GM12878 (cell line): ENCODE measurements at regions not wholly inside any gene's neighbourhood (a gene's known extent, or its start where the extent isn't known, plus 50 kb on each side); places are given as distances from the start of the nearest gene placed in this dataset.

Source experiments
- ATAC-seq: fragments of 200-7000 bp; cut with Tn5 transposase; 3 replicates; pipeline ENCODE4 v1.9.1; 2020; ENCODE audit warnings: mild to moderate bottlenecking, moderate library complexity
- BruUV-seq: library from RNA; stranded (reverse); fragments of 400-500 nt; replicated peaks from 2 replicates; lab custom pipeline; 2021; lab: Mats Ljungman, UMichigan
- CTCF ChIA-PET: fragments of 300-600 bp; sonication (Branson Sonifier 250); formaldehyde crosslinking; extraction: SDS; loops from one replicate; lab custom pipeline; 2021; ENCODE audit warnings: inconsistent platforms; lab: Yijun Ruan, JAX
- POLR2A ChIA-PET: fragments of 350-600 bp; formaldehyde crosslinking; extraction: SDS; loops from one replicate; lab custom pipeline; 2021; ENCODE audit warnings: inconsistent platforms; lab: Charles Lee
- RAD21 ChIA-PET: fragments of 300-600 bp; sonication (Branson Sonifier 250); formaldehyde crosslinking; loops from one replicate; lab custom pipeline; 2023; ENCODE audit warnings: antibody characterized with exemption; ENCODE audit not compliant: unreplicated experiment; lab: Charles Lee
- SMC1A ChIA-PET: fragments of 300-600 bp; sonication (Branson Sonifier 250); formaldehyde crosslinking; loops from one replicate; lab custom pipeline; 2023; ENCODE audit not compliant: unreplicated experiment, uncharacterized antibody; lab: Charles Lee
- DNase-seq: peaks from one replicate; pipeline ENCODE4 v3.0.0-alpha.2; 2011; ENCODE audit warnings: low read depth, low spot score
- FAIRE-seq: peaks from 3 replicates; lab custom pipeline; 2011; peaks lifted over from hg19 to GRCh38; lab: Jason Lieb, UNC
- H2AFZ ChIP-seq: 2 replicates; pipeline ENCODE4 v1.6.0; 2011; ENCODE audit warnings: low read depth, low read length, control low read depth; ENCODE audit not compliant: control insufficient read depth
- H3K27ac ChIP-seq: 2 replicates; pipeline ENCODE4 v1.5.1; 2011; ENCODE audit warnings: control low read depth; ENCODE audit not compliant: control insufficient read depth, insufficient read depth
- H3K27me3 ChIP-seq, 2 experiments: replicated peaks in 1 of 2; 2 replicates each; pipeline versions ENCODE4 v1.6.0 to v1.6.1; 2011; ENCODE audit warnings: low read length in 1 of 2; ENCODE audit not compliant: control insufficient read depth in 2 of 2, insufficient read depth in 2 of 2
- H3K36me3 ChIP-seq, 2 experiments: 2 replicates each; pipeline ENCODE4 v1.5.1; 2011; ENCODE audit warnings: low read length in 1 of 2; ENCODE audit not compliant: control insufficient read depth in 2 of 2, insufficient read depth in 2 of 2
- H3K4me1 ChIP-seq: 2 replicates; pipeline ENCODE4 v1.6.1; 2011; ENCODE audit warnings: mild to moderate bottlenecking, low read length, moderate library complexity, mixed read lengths; ENCODE audit not compliant: control insufficient read depth, insufficient read depth
- H3K4me2 ChIP-seq: 2 replicates; pipeline ENCODE4 v1.6.0; 2011; ENCODE audit warnings: control low read depth; ENCODE audit not compliant: control insufficient read depth, insufficient read depth
- H3K4me3 ChIP-seq: fragments of 200-600 bp; sonication (generic); 2 replicates; pipeline ENCODE4 v1.5.1; 2016
- H3K79me2 ChIP-seq: 2 replicates; pipeline ENCODE4 v1.6.0; 2011; ENCODE audit warnings: low read length; ENCODE audit not compliant: control insufficient read depth, insufficient read depth
- H3K9ac ChIP-seq: 2 replicates; pipeline ENCODE4 v1.8.0; 2011; ENCODE audit warnings: low read length, control low read depth, mixed read lengths; ENCODE audit not compliant: control insufficient read depth, insufficient read depth
- H3K9me3 ChIP-seq: replicated peaks from 3 replicates; pipeline ENCODE4 v1.5.1; 2011; ENCODE audit warnings: mild to moderate bottlenecking, low read length; ENCODE audit not compliant: control insufficient read depth, insufficient read depth
- H4K20me1 ChIP-seq: 2 replicates; pipeline ENCODE4 v1.6.0; 2011; ENCODE audit not compliant: control insufficient read depth, insufficient read depth
- BMI1 ChIP-seq: fragments of 450-650 bp; IDR thresholded peaks from 2 replicates; pipeline ENCODE4 v1.6.1; 2016; ENCODE audit warnings: mild to moderate bottlenecking, moderate library complexity, borderline replicate concordance
- GATAD2B ChIP-seq: fragments of 450-650 bp; conservative IDR thresholded peaks from 2 replicates; pipeline ENCODE4 v1.6.1; 2017; ENCODE audit warnings: low read depth, mild to moderate bottlenecking, moderate library complexity
- POLR2AphosphoS5 ChIP-seq: IDR thresholded peaks from 2 replicates; pipeline ENCODE4 v1.6.1; 2011; ENCODE audit warnings: mild to moderate bottlenecking, low read length, inconsistent platforms
- RBBP5 ChIP-seq: fragments of 200-600 bp; sonication (generic); conservative IDR thresholded peaks from 2 replicates; pipeline ENCODE4 v1.6.1; 2016
- RELB ChIP-seq: fragments of 450-650 bp; IDR thresholded peaks from 2 replicates; pipeline ENCODE4 v1.6.1; 2017; ENCODE audit warnings: low read depth, mild to moderate bottlenecking, moderate library complexity
- SIN3A ChIP-seq: IDR thresholded peaks from 2 replicates; pipeline ENCODE4 v1.6.1; 2012; ENCODE audit warnings: low read depth, low read length, improper control_type of control experiment
- SMARCA5 ChIP-seq: fragments of 450-650 bp; IDR thresholded peaks from 2 replicates; pipeline ENCODE4 v1.6.1; 2017; ENCODE audit warnings: mild to moderate bottlenecking
- SUPT20H ChIP-seq: IDR thresholded peaks from 2 replicates; pipeline ENCODE4 v1.6.1; 2011; ENCODE audit warnings: low read depth, mild to moderate bottlenecking, low read length, moderate library complexity, borderline replicate concordance; ENCODE audit not compliant: control insufficient read depth
- TBL1XR1 ChIP-seq: IDR thresholded peaks from 2 replicates; pipeline ENCODE4 v1.6.1; 2012; ENCODE audit warnings: low read depth, low read length, improper control_type of control experiment
- ZBTB11 ChIP-seq: fragments of 450-650 bp; formaldehyde crosslinking; IDR thresholded peaks from 2 replicates; pipeline ENCODE4 v1.5.0; 2022; ENCODE audit warnings: mild to moderate bottlenecking, missing genetic modification characterization
- ZNF207 ChIP-seq: fragments of 450-650 bp; IDR thresholded peaks from 2 replicates; pipeline ENCODE4 v1.6.1; 2014; ENCODE audit warnings: antibody characterized with exemption, mild to moderate bottlenecking, borderline replicate concordance
- ZZZ3 ChIP-seq: IDR thresholded peaks from 2 replicates; pipeline ENCODE4 v1.6.1; 2011; ENCODE audit warnings: low read depth; ENCODE audit not compliant: control insufficient read depth, insufficient read length
- WGBS: methylation state at CpG from one replicate; pipeline ENCODE4 v1.1.6; 2016; ENCODE audit warnings: low lambda C conversion rate; ENCODE audit not compliant: insufficient replicate concordance, insufficient coverage; ENCODE audit errors: missing lambda C conversion rate; 5-methylcytosine and 5-hydroxymethylcytosine counted together
- in situ Hi-C: fragments of 300-500 bp; cut with MboI; formaldehyde crosslinking; loops from 9 replicates; pipeline ENCODE4 v1.14.3; 2018; ENCODE audit warnings: mixed read lengths
- intact Hi-C: fragments of 100-400 bp; cut with micrococcal nuclease; formaldehyde crosslinking; loops from one replicate; pipeline ENCODE4 v1.14.2; 2022; ENCODE audit not compliant: unreplicated experiment

- no peaks in the 10 kb centered on the region for H3K9me3 ChIP-seq
- SMC1A ChIA-PET, result no interaction called here
- TF ChIP-seq SIN3A (no peak), RELB (no peak)
- DNase-seq, result no peak
- intact Hi-C loops, result no loop called here
- BruUV-seq, result no TSS peak
- ATAC-seq, result no peak
- POLR2A ChIA-PET, result no interaction called here
- RAD21 ChIA-PET, result no interaction called here
- no peak overlapping the region for H3K4me2 ChIP-seq
- FAIRE-seq, result no peak
- no peak overlapping the region for H3K4me3 ChIP-seq
- H3K27ac ChIP-seq, result no peak overlapping the region
- no peaks in the 10 kb centered on the region for H3K4me1 ChIP-seq
- H3K36me3 ChIP-seq, result no peaks in the 10 kb centered on the region
- no peaks in the 10 kb centered on the region for H3K79me2 ChIP-seq
- in situ Hi-C loops, result no loop called here
- H2AFZ ChIP-seq, result no peak overlapping the region
- H3K27me3 ChIP-seq, result no peaks in the 10 kb centered on the region
- CTCF ChIA-PET, result no interaction called here
- no peak overlapping the region for H3K9ac ChIP-seq
- H4K20me1 ChIP-seq, result no peaks in the 10 kb centered on the region
Observed at GRCh38 chr7:70949862-70950261, 182.1 kb upstream of the GALNT17 start.

DNA sequence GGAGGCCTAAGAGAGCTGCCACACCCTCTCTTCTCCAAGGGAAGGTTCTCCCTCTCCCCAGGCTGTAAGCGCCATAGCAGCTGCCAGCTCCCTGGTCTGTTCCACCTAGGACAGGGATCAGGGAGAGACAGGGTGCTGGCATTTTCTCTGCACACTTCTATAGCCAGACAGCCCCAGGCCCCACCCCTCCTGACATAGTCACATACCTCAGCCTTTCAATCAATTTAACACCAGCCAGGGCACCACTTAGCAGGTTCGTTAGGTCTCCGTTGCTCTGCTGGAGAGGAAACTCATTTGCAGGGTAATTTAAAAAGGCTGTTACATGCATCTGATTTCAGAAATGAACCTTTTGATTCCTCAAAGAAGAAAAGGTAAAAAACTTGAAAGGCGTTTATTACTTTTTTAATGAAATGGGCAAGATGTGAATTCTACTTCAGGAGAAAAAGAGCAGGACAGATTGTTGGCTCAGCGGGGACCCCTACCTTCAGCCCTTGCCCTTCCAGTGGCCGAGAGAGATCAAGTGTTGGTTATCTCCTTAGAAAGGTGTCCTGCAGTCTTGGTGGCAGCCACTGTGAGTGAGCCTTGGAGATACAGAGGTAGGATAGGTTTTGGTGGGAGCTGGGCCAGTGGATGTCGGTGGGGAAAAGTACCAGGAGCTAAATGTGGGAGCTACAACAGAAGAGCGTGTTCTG, 180.5 kb upstream of the GALNT17 start:
- Histone ChIP-seq H3K4me3 (no peak overlapping the region), H3K4me1 (no peaks in the 10 kb centered on the region), H3K4me2 (no peak overlapping the region), H3K36me3 (no peaks in the 10 kb centered on the region), H3K79me2 (no peaks in the 10 kb centered on the region), H4K20me1 (no peaks in the 10 kb centered on the region), H3K27ac (no peak overlapping the region), H3K9me3 (no peaks in the 10 kb centered on the region), H3K9ac (no peak overlapping the region), H2AFZ (no peak overlapping the region), H3K27me3 (no peaks in the 10 kb centered on the region)
- DNase-seq (no peak), FAIRE-seq (no peak), ATAC-seq (no peak)
- RAD21 ChIA-PET, result no interaction called here
- intact Hi-C loops, result no loop called here
- SMC1A ChIA-PET, result no interaction called here
- 27% methylated on average over 8 of the region's 8 CpGs for WGBS
- CTCF ChIA-PET, result interaction anchor here (1.1 kb wide), 1 partner anchor 122 kb away, joined by 3 read pairs; no protein-coding TSS in a partner anchor
- POLR2A ChIA-PET, result no interaction called here
- in situ Hi-C loops, result no loop called here
- no TSS peak for BruUV-seq
- TF ChIP-seq ZZZ3, result no peak
- no peak for TF ChIP-seq ZBTB11 (CRISPR knock-in tag)
- no peak for TF ChIP-seq BMI1
- TF ChIP-seq SUPT20H, result no peak
- TF ChIP-seq POLR2AphosphoS5, result no peak
- TF ChIP-seq RBBP5, result no peak
- no peak for TF ChIP-seq GATAD2B
- no peak for TF ChIP-seq TBL1XR1
- TF ChIP-seq ZNF207, result no peak
- no peak for TF ChIP-seq SMARCA5
